Lower lobe of right lung (tissue), 2 donors: ENCODE measurements at regions not wholly inside any gene's neighbourhood (a gene's known extent, or its start where the extent isn't known, plus 50 kb on each side); places are given as distances from the start of the nearest gene placed in this dataset.

Experiments used
- ATAC-seq, 2 donors: fragments of 200-7000 bp; cut with Tn5 transposase; one replicate each; pipeline ENCODE4 v1.9.1; 2020 to 2022; ENCODE audit warnings: mild to moderate bottlenecking in 2 of 2, moderate library complexity in 2 of 2
- DNase-seq: peaks from one replicate; pipeline ENCODE4 v3.0.0-alpha.2; 2020
- H3K27ac ChIP-seq: fragments of 200-600 bp; one replicate; pipeline ENCODE4 v1.8.0; 2022
- H3K27me3 ChIP-seq: fragments of 200-600 bp; one replicate; pipeline ENCODE4 v1.8.0; 2022; ENCODE audit warnings: low read depth
- H3K36me3 ChIP-seq: fragments of 200-600 bp; one replicate; pipeline ENCODE4 v1.8.0; 2022; ENCODE audit warnings: mild to moderate bottlenecking
- H3K4me1 ChIP-seq: fragments of 200-600 bp; one replicate; pipeline ENCODE4 v1.8.0; 2022
- H3K4me3 ChIP-seq: fragments of 200-600 bp; one replicate; pipeline ENCODE4 v1.8.0; 2022; ENCODE audit warnings: mild to moderate bottlenecking
- H3K9me3 ChIP-seq: fragments of 200-600 bp; one replicate; pipeline ENCODE4 v1.8.0; 2022
- intact Hi-C: fragments of 100-400 bp; cut with DNase I; formaldehyde crosslinking; loops from one replicate; pipeline ENCODE4 v1.11.0; 2022
- TF ChIP-seq, protein P1 (sequence below): fragments of 200-600 bp; IDR thresholded peaks from one replicate; pipeline ENCODE4 v1.8.0; 2022; ENCODE audit warnings: antibody characterized with exemption, mild to moderate bottlenecking
- donor health status: DM: no; HTN: yes; CAD: no; lungs with severe emphysema.

GRCh38 chr20:12110711-12111110, 193.0 kb downstream of the BTBD3 start:
- intact Hi-C loops: no loop called here
- TF ChIP-seq, protein P1, sequence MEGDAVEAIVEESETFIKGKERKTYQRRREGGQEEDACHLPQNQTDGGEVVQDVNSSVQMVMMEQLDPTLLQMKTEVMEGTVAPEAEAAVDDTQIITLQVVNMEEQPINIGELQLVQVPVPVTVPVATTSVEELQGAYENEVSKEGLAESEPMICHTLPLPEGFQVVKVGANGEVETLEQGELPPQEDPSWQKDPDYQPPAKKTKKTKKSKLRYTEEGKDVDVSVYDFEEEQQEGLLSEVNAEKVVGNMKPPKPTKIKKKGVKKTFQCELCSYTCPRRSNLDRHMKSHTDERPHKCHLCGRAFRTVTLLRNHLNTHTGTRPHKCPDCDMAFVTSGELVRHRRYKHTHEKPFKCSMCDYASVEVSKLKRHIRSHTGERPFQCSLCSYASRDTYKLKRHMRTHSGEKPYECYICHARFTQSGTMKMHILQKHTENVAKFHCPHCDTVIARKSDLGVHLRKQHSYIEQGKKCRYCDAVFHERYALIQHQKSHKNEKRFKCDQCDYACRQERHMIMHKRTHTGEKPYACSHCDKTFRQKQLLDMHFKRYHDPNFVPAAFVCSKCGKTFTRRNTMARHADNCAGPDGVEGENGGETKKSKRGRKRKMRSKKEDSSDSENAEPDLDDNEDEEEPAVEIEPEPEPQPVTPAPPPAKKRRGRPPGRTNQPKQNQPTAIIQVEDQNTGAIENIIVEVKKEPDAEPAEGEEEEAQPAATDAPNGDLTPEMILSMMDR: no peak
- no peaks in the 10 kb centered on the region for H3K36me3 ChIP-seq
- no peaks in the 10 kb centered on the region for H3K4me1 ChIP-seq
- DNase-seq (no peak), ATAC-seq (no peak)
- no peak overlapping the region for H3K4me3 ChIP-seq
- H3K27ac ChIP-seq: no peak overlapping the region
- no peaks in the 10 kb centered on the region for H3K9me3 ChIP-seq
- no peaks in the 10 kb centered on the region for H3K27me3 ChIP-seq

GRCh38 chr20:12111431-12112088, 193.9 kb downstream of the BTBD3 start:
- no peak for ATAC-seq
- H3K36me3 ChIP-seq: no peaks in the 10 kb centered on the region
- intact Hi-C loops: no loop called here
- no peak for DNase-seq
- H3K27ac ChIP-seq: no peak overlapping the region
- H3K9me3 ChIP-seq: no peaks in the 10 kb centered on the region
- TF ChIP-seq, protein P1: no peak
- H3K4me3 ChIP-seq: no peak overlapping the region
- H3K27me3 ChIP-seq: no peaks in the 10 kb centered on the region
- H3K4me1 ChIP-seq: no peaks in the 10 kb centered on the region

GRCh38 chr20:12112089-12112474, 194.4 kb downstream of the BTBD3 start:
- DNase-seq (no peak), ATAC-seq (no peak)
- Histone ChIP-seq H3K27ac (no peak overlapping the region), H3K4me3 (no peak overlapping the region), H3K36me3 (no peaks in the 10 kb centered on the region), H3K4me1 (no peaks in the 10 kb centered on the region), H3K27me3 (no peaks in the 10 kb centered on the region), H3K9me3 (no peaks in the 10 kb centered on the region)
- intact Hi-C loops: no loop called here
- TF ChIP-seq, protein P1: no peak

DNA sequence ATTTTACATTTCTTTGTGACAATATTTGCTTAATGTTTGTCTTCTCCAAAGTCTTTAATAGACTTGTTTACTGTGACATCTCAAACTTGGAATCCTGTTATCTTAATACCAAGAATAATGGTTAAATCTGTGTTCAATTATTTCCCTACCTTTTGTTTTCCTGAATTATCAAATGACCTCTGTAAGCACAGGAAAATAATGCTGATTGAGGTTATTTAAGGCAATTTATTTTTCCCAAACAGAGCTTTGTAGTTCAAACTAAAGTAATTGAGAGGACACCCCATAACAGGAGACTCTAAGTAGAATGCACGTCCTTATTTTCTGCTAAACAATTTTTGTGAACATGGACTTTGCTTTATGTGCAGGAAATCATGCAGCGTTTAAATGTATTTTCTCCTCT, 195.0 kb downstream of the BTBD3 start:
- H3K9me3 ChIP-seq: no peaks in the 10 kb centered on the region

GRCh38 chr20:12113075-12113467, 195.4 kb downstream of the BTBD3 start:
- no peaks in the 10 kb centered on the region for H3K36me3 ChIP-seq
- no peaks in the 10 kb centered on the region for H3K27me3 ChIP-seq
- H3K27ac ChIP-seq: no peak overlapping the region
- H3K9me3 ChIP-seq: no peaks in the 10 kb centered on the region
- no peak overlapping the region for H3K4me3 ChIP-seq
- no peaks in the 10 kb centered on the region for H3K4me1 ChIP-seq
- TF ChIP-seq, protein P1: no peak
- ATAC-seq (no peak), DNase-seq (no peak)
- intact Hi-C loops: no loop called here

More for the DNA sequence above, 195.0 kb downstream of the BTBD3 start:
- intact Hi-C loops: no loop called here
- Histone ChIP-seq H3K4me1 (no peaks in the 10 kb centered on the region), H3K4me3 (no peak overlapping the region), H3K27me3 (no peaks in the 10 kb centered on the region), H3K27ac (no peak overlapping the region), H3K36me3 (no peaks in the 10 kb centered on the region)
- no peak for ATAC-seq
- DNase-seq: no peak
- TF ChIP-seq, protein P1: no peak
